ENCODE measurements at regions not wholly inside any gene's neighbourhood (a gene's known extent, or its start where the extent isn't known, plus 50 kb on each side); places are given as distances from the start of the nearest gene placed in this dataset.

DNA sequence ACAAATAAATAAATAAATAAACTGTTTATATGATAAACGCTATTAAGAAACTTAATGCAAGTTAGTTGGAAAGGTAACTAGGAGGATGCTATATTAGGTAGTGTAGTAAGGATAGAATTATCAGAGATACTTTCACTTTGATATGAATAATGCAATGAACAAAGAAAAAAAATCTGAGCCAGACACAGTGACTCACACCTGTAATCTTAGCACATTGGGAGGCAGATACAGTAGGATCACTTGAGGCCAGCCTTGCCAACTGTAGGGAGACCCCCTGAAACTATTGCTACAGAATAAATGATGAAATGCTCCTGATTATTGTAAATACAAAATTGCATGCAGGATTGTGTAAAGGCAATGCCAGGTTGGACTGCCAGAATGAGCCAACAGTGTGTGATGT lies 109.2 kb downstream of the ANXA2R start:
- TF ChIP-seq EP300 (IDR thresholded peaks at IDR 0.05) (no peak), POLR2A (IDR thresholded peaks at IDR 0.05) (no peak), POLR2AphosphoS5 (IDR thresholded peaks at IDR 0.05) (no peak)
- TF ChIP-seq, protein P1, sequence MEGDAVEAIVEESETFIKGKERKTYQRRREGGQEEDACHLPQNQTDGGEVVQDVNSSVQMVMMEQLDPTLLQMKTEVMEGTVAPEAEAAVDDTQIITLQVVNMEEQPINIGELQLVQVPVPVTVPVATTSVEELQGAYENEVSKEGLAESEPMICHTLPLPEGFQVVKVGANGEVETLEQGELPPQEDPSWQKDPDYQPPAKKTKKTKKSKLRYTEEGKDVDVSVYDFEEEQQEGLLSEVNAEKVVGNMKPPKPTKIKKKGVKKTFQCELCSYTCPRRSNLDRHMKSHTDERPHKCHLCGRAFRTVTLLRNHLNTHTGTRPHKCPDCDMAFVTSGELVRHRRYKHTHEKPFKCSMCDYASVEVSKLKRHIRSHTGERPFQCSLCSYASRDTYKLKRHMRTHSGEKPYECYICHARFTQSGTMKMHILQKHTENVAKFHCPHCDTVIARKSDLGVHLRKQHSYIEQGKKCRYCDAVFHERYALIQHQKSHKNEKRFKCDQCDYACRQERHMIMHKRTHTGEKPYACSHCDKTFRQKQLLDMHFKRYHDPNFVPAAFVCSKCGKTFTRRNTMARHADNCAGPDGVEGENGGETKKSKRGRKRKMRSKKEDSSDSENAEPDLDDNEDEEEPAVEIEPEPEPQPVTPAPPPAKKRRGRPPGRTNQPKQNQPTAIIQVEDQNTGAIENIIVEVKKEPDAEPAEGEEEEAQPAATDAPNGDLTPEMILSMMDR (IDR thresholded peaks at IDR 0.05): no peak
